DMS79 treated with DMSO at 0.1 percent for 48 hours (cell line): ENCODE measurements at regions not wholly inside any gene's neighbourhood (a gene's known extent, or its start where the extent isn't known, plus 50 kb on each side); places are given as distances from the start of the nearest gene placed in this dataset.
"Not testable (repeated sequence)": the region's sequence is repeated elsewhere in the genome, so short reads cannot be mapped to it uniquely, and the experiment has no call there.

Experiments used
- DNase-seq: peaks from one replicate; lab custom pipeline; 2025; lab: John Stamatoyannopoulos, UW

DNA sequence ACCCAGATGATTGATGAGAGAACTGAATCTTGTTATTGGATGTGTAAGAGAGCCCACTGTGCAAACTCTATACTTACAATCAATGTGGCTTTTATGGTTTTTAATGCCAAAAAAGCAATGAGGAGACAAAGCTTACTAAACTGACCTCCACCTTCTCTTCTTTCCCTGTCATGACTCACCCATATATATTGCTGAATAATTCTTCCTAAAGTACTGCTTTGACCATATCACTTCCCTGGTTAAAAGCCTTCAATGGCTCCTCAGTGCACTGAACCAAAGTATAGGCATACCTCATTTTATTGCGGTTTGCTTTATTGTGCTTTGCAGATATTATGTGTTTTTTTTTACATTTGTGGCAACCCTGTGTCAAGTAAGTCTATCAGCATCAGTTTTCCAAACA lies 138.4 kb upstream of the PELI2 start:
- no peak for DNase-seq

DNA sequence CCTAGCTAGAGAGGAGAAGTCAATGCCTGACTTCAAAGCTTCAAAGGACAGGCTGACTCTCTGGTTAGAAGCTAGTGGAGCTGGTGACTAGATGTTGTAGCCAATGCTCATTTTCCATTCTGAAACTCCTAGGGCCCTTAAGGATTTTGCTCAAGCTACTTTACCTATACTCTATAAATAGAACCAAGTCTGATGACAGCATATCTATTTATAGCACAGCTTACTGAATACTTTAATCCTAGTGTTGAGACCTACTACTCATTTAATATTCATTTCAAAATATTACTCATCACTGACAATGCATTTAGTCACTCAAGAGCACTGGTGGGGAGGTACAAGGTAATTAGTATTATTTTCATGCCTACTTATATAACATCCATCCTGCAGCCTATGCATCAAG lies 137.2 kb upstream of the PELI2 start:
- no peak for DNase-seq

DNA sequence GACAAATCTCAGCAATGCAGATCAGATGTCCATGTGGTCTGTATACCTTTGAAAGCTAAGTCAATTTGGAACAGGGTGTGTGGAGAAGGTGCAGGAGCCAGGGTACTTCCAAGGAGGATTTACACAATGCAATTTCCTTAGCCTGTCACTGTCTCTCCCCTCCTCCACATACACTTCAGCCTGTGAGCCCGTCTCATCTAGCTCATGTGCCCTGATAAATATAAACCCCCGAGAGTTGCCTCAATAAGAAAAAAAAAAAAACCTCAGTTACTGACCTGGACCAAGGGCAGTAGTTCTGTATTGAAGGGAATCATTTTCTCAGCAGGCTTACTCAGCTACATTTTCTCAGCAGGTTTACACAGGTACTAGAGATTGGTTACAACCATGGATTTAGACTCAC lies 132.1 kb upstream of the PELI2 start:
- DNase-seq = no peak

DNA sequence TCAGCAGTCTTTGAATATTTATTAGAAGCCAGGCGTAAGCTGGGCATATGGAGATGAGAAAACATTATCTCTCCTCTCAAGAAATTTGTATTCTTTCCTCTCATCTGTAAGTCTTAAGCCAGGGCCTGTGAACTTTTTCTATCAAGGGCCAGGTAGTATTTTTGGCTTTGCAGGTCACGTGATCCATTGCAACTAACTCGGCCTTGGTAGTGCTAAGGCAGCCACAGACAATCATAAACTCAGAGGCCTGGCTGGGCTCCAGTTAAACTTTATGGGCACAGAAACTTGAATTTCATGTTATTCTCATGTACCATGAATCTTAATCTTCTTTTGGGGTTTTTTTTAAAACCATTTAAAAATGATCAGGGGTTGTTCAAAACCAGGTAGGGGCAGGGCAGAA lies 117.4 kb upstream of the PELI2 start:
- no peak for DNase-seq

DNA sequence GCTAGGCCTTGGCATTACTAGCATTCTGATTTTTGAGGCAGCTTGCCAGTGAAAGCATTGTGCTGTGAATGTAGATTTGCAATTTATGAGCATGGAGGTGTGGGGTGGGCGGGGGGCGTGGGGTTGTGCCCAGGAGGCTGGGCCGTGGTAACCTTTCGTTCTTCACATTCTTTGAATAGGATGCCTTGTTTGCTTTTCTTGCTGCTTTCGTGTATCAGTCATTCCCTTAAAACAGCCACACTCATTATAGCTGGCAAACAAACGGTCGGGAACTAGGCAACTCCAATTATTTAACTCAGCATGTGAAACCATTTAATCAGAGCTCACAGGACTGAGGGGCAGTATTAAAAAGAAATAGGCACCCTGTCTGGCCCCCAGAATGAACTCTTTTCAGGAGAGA lies 115.9 kb upstream of the PELI2 start:
- DNase-seq = no peak

DNA sequence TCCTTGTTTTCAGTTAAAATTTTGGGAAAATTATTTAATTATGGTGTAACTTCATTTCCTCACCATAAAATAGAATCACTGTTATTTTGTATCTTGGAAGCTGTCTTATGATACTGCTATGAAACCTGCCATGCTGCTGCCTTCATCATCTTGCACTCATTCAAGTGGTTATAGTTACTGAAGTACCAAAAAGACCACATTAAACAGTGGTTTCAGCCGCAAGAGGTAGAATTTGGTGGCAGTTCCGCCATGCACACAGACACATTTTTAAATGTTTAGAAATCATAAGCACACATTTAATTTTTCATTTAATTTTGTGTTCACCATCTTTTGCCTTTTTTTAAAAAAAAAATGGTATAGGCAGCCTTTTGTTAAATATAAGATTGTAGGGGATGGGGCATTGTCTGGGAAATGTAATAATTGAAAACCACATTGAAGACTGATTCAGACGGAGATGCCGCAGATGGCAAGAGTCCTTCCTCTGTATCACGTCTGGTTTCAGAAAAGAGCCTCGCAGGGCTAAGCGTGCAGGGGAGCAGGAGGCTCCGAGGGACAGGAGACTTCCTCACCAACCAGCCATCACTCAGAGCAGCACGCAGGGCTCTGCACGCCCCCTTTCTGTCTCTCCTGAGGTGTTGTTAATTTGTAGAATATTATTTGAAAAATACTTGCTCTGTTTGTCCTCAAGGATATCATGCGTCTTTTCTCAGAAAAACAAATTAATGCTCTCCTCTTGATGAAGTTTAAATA lies 115.2 kb upstream of the PELI2 start:
- no peak for DNase-seq

GRCh38 chr14:56004323-56004722 lies 113.9 kb upstream of the PELI2 start:
- no peak for DNase-seq

DNA sequence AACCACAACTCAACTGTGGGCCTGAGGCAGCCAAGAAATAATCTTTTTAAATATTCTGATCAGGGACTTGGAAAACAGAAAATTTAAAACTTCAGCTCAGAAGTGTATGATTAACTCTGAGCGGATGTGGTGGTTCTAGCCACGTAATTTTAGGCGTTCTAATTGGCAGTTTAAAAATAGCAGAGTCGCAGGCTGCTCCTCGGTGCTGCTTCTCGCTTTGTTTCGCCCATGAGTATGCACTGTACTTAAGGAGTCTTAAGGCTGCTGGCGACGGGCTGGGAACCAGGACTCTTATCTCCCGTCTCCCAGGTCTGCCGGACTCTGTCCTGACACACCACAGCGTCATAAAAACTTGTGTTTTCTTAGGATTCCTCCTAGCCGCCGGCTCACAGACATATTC lies 113.4 kb upstream of the PELI2 start:
- peak; percentile 29 for DNase-seq

- DNase-seq = no peak
These were observed 112.8 kb upstream of the PELI2 start for GRCh38 chr14:56005191-56006053.

DNA sequence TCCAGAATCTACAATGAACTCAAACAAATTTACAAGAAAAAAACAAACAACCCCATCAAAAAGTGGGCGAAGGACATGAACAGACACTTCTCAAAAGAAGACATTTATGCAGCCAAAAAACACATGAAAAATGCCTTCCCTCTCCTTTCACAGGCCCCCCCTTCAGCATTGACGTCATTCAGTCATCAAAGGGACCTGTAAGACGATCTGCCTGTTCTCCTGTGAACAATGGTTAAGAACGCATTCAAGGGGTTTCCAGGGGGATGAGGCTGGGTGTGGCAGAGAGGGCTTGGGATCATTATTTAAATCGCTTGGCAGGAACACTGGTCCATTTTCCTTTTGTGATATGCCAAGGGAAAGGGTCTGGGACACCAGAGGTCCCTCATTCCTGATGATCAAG lies 110.7 kb upstream of the PELI2 start:
- DNase-seq = not testable (repeated sequence)

DNA sequence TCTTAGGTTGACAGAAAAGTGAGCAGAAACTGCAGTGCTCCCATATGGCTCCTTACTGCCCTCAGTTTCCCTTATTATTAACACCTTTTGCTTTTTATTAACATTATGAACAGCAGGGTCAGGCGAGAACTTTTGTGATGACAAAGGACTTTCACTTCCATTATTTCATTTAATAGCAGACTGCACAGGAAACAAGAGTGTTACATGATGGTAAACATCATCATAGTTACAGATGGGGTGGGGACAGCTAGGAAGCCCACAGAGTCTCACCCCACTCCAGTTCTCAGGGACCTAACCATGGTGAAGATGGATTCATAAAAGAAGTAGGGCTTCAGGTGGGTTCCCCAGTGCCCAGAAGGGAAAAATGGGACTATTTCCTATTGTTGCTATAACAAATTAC lies 110.1 kb upstream of the PELI2 start:
- no peak for DNase-seq

GRCh38 chr14:56008661-56009060 lies 109.5 kb upstream of the PELI2 start:
- DNase-seq = not testable (repeated sequence)

GRCh38 chr14:56023661-56024081 lies 94.5 kb upstream of the PELI2 start:
- DNase-seq = no peak

DNA sequence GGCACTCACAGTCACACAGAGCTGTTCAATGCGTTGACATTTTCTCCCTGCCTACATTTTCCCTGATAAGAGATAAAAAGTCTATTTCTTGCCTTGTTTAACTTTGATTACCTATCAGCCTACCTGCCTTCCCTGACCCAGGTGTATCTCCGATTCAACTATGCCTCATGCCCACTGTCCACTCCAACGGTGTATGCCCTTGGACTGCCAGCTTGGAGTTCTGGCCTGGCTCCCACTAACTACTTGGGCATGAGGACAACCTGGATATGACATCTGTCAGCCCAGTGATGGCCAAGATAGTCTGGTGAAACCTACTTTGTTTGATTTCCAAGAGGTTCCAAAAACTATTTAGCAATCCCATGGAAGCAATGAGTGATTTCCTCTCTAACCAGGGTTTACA lies 93.0 kb upstream of the PELI2 start:
- no peak for DNase-seq

- DNase-seq = no peak
These were observed 91.7 kb upstream of the PELI2 start for GRCh38 chr14:56026506-56026905.

DNA sequence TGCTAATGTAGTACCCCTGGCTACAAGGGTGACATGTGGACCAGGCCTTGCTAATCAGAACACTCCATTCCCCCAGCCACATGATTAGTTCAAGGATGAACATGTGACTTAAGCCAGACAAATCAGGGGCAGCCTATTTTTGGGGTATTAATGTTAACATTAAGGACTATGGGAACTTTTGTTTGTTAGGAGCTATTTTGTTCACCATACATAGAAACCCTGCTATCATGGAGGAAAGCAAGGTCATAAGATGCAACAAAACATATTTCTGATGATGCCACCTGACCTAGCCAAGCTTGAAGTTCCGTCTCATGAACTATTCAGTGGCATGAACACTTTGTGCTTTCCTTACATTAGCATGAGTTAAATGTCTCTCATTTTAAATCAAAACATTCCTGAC lies 90.8 kb upstream of the PELI2 start:
- DNase-seq = no peak

DNA sequence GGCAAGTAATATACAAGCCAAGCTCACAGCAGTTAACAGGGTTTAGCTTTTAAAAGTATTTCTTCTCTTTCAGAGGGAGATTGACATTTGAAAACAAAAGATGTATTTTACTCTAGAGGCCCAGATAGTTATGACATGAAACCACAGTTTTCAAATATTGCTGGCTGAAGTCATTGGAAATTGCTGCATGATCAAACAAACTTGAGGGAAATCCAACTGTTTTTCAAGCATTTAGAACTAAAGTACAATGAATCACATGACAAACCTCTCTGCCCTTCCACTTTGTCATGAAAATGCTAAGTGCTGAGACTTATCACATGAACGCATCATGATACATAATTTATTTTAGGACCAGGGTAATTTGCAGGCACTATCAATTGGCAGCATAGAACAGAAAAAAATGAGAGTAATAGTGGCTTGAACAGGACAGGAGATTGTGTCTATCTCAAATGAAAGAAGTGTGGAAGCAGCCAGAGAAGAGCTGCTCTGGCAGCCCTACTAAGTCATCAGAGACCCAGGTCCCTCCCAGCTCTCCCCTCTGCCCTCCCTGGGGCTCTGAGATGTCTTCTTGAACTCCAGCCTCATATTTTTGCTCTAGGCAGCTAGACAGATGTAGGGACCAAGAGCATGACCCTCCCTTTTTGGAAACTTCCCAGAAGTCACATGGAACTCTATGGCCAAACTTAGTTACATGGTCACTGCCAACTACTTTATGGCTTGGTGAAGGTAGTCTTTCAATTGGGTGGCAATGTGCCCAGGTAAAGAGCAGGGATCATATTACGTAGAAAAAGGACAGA lies 90.1 kb upstream of the PELI2 start:
- no peak for DNase-seq

GRCh38 chr14:56036353-56036752 lies 81.9 kb upstream of the PELI2 start:
- DNase-seq = no peak

DNA sequence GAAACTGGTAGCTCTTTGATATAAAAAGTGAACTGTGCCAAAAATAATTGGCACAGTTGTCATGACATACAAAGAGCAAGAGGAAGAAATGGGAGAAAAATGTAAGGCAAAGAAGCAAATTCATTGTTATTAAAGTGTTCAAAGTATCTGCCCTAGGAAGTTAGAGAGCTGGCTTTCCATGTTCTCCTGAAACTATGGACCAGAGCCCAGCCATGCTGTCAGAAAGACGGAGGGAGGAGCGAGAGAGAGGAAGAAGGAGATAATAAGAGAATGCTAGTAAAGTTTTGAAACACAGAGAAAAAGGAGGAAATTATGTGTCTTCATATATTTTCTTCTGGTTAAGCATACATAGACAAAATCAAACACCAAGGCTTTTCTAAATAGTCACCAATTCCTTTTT lies 78.1 kb upstream of the PELI2 start:
- no peak for DNase-seq

- DNase-seq = no peak
These were observed 74.0 kb upstream of the PELI2 start for GRCh38 chr14:56044196-56044595.

GRCh38 chr14:56046546-56046945 lies 71.7 kb upstream of the PELI2 start:
- DNase-seq = no peak

- no peak for DNase-seq
These were observed 71.2 kb upstream of the PELI2 start for GRCh38 chr14:56046996-56047395.

DNA sequence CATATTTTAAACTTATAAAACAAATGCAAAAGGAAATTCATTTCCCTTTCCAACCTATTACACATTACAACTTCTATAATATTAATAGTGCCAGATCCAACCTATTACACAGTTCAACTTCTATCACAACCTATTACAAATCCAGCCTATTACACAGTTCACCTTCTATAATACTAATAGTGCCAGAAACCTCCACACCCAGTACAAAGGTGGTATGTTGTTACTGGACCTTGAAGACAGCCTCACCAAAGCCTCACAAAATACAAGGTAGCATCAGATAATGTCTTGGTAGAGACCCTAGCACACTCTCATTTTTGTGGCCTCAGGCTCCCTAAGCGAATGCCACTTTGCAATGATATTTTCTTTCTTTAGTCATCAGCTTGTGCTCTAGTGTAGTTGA lies 68.7 kb upstream of the PELI2 start:
- DNase-seq = no peak
